ENCODE measurements at regions not wholly inside any gene's neighbourhood (a gene's known extent, or its start where the extent isn't known, plus 50 kb on each side); places are given as distances from the start of the nearest gene placed in this dataset.

DNA sequence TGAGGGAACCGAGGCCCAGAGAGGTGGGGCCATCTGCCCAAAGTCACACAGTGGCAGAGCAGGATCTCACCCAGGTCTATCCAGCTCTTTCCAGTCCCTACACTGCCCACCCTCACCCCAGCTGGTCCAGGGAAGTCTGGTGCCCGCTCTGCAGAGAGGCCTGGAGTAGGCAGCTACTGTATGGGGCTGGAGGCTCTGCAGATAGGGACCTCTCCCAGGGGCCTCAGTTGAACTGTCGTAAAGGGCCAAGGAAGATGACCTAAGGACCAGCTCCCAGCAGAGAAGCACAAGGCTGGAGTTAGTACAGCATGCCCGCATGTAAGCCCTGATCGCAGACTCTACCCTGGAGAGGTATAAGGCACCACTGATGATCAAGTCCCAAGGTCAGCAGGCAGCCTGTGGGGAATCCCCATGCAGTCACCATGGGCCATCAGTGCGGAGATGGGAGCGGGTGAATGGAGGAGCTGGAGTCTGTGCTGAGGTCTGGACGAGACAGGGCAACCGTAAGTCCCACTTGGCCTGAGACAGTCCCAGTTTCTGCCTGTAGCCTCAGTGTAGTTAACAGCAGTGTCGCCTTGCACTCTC, 320.2 kb downstream of the MATN1 start:
- Histone ChIP-seq H3K36me3 (no peaks in the 10 kb centered on the region), H3K27me3 (ENCODE audit: insufficient read depth, low read depth, severe bottlenecking) (no peaks in the 10 kb centered on the region), H3K27ac (no peak overlapping the region), H3K4me3 (ENCODE audit: low read depth, low read length) (no peak overlapping the region), H3K9me3 (ENCODE audit: severe bottlenecking) (no peaks in the 10 kb centered on the region)
- TF ChIP-seq, protein P1, sequence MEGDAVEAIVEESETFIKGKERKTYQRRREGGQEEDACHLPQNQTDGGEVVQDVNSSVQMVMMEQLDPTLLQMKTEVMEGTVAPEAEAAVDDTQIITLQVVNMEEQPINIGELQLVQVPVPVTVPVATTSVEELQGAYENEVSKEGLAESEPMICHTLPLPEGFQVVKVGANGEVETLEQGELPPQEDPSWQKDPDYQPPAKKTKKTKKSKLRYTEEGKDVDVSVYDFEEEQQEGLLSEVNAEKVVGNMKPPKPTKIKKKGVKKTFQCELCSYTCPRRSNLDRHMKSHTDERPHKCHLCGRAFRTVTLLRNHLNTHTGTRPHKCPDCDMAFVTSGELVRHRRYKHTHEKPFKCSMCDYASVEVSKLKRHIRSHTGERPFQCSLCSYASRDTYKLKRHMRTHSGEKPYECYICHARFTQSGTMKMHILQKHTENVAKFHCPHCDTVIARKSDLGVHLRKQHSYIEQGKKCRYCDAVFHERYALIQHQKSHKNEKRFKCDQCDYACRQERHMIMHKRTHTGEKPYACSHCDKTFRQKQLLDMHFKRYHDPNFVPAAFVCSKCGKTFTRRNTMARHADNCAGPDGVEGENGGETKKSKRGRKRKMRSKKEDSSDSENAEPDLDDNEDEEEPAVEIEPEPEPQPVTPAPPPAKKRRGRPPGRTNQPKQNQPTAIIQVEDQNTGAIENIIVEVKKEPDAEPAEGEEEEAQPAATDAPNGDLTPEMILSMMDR (IDR thresholded peaks at IDR 0.05; ENCODE audit: low read depth, low read length) = no peak
- DNase-seq = no peak

DNA sequence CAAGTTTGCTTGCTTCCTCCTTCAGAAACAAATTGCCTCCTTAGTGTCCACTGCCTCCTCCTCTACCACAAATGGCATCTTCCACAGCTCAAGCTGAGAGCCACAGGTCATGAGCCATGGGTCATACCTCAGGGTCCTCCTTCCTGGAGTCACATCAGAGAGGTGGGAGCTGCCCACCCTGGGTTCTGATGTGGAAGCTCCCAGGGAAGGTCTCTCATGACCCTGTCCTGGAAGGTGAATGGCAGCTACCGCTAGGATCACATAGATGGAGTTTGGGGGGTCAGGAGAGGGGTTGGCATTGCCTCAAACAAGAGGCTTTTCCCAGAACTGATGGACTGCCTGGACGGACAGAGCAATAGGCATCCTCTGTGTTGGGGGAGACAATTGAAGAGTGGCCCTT, 321.4 kb downstream of the MATN1 start:
- no peak overlapping the region for H3K27ac ChIP-seq
- no peaks in the 10 kb centered on the region for H3K9me3 ChIP-seq (ENCODE audit: severe bottlenecking)
- TF ChIP-seq, protein P1 (IDR thresholded peaks at IDR 0.05; ENCODE audit: low read depth, low read length) = no peak
- no peaks in the 10 kb centered on the region for H3K36me3 ChIP-seq
- H3K27me3 ChIP-seq (ENCODE audit: insufficient read depth, low read depth, severe bottlenecking) = no peaks in the 10 kb centered on the region
- no peak for DNase-seq
- H3K4me3 ChIP-seq (ENCODE audit: low read depth, low read length) = no peak overlapping the region

DNA sequence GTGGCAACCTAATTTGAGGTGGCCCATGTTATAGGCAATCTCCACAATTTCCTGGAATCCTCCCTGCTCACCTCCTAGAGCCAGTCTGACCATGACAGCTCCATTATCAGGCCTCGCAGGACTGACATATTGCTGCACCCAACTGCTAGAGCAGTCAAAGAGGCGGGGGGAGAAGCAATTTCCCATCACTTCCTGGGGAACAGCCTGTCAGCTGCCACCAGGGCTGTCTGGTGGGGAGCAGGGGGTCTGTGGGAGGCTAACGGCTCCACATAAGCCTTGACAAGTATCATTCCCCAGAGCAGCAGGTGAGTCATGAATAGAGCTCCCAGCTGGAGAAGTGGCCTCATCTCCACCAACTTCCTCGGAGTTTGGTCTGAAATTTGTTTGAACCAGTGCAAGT, 322.9 kb downstream of the MATN1 start:
- DNase-seq = no peak
- H3K27ac ChIP-seq = no peak overlapping the region
- no peaks in the 10 kb centered on the region for H3K27me3 ChIP-seq (ENCODE audit: insufficient read depth, low read depth, severe bottlenecking)
- TF ChIP-seq, protein P1 (IDR thresholded peaks at IDR 0.05; ENCODE audit: low read depth, low read length) = no peak
- no peaks in the 10 kb centered on the region for H3K9me3 ChIP-seq (ENCODE audit: severe bottlenecking)
- no peaks in the 10 kb centered on the region for H3K36me3 ChIP-seq
- H3K4me3 ChIP-seq (ENCODE audit: low read depth, low read length) = no peak overlapping the region

DNA sequence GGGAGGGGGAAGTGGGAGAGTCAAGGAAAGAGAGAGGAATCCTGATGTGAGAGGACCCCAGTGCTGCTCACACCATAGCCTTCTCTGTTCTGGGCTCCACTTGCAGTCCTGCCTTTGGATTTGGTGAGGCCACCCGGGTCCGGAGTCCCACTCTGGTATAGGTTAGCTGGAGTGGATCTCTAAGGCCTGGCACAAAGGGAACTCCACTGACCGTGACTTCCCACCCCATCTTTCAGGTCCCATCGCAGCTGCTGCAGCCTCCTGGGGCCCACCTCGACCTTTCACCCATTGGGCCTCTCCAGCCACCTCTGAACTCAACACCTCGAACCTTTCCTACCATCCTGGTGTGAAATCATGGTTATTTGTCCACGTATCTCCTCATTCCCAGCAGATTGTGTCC, 324.4 kb downstream of the MATN1 start:
- Histone ChIP-seq H3K27me3 (ENCODE audit: insufficient read depth, low read depth, severe bottlenecking) (no peaks in the 10 kb centered on the region), H3K4me3 (ENCODE audit: low read depth, low read length) (no peak overlapping the region), H3K36me3 (no peaks in the 10 kb centered on the region), H3K27ac (no peak overlapping the region), H3K9me3 (ENCODE audit: severe bottlenecking) (no peaks in the 10 kb centered on the region)
- DNase-seq = no peak
- TF ChIP-seq, protein P1 (IDR thresholded peaks at IDR 0.05; ENCODE audit: low read depth, low read length) = no peak

DNA sequence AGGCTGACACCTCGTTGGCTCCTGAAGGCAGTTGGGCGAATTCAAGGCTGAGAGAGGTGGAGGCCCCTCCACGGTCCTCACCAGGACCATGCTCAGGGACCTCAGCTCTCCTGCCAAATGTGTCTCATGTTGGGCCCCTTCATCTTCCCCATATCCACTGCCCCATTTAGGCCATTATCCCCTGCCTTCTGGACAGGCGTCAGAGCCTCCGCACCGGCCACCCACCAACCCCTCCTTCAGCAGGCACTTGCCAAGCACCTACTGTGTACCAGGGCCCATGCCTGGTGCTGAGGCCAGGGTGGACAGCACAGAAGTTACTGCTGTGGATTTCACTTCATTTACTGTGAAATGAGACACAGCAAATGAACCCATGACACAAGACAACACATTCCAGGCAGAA, 325.8 kb downstream of the MATN1 start:
- no peak for DNase-seq
- H3K36me3 ChIP-seq = no peaks in the 10 kb centered on the region
- H3K27ac ChIP-seq = no peak overlapping the region
- TF ChIP-seq, protein P1 (IDR thresholded peaks at IDR 0.05; ENCODE audit: low read depth, low read length) = no peak
- no peaks in the 10 kb centered on the region for H3K27me3 ChIP-seq (ENCODE audit: insufficient read depth, low read depth, severe bottlenecking)
- H3K4me3 ChIP-seq (ENCODE audit: low read depth, low read length) = no peak overlapping the region
- no peaks in the 10 kb centered on the region for H3K9me3 ChIP-seq (ENCODE audit: severe bottlenecking)

DNA sequence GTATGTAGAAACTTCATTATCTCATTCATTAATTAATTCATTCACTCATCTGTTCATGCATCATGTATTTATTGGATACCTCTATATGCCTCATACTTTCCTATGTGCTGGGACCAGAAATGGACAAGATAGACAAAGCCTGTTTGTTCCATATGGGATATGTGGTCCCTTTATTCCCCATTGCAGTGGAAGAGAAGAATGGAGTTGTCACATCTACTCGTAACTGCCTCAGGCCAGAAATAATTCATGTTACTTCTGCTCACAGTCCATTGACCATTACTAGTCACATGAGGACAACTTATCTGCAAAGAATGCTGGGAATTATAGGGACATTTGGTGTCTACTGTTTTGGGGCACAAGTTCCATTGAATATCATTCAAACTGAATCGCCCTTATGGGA, 327.8 kb downstream of the MATN1 start:
- no peak overlapping the region for H3K4me3 ChIP-seq (ENCODE audit: low read depth, low read length)
- TF ChIP-seq, protein P1 (IDR thresholded peaks at IDR 0.05; ENCODE audit: low read depth, low read length) = no peak
- no peaks in the 10 kb centered on the region for H3K27me3 ChIP-seq (ENCODE audit: insufficient read depth, low read depth, severe bottlenecking)
- H3K9me3 ChIP-seq (ENCODE audit: severe bottlenecking) = no peaks in the 10 kb centered on the region
- H3K36me3 ChIP-seq = no peaks in the 10 kb centered on the region
- no peak overlapping the region for H3K27ac ChIP-seq
- DNase-seq = no peak
